GM12892 (cell line): ENCODE measurements at regions not wholly inside any gene's neighbourhood (a gene's known extent, or its start where the extent isn't known, plus 50 kb on each side); places are given as distances from the start of the nearest gene placed in this dataset.

Experiments
- POLR2A ChIP-seq: IDR thresholded peaks from 2 replicates; pipeline ENCODE4 v1.6.1; 2011; ENCODE audit warnings: low read depth, low read length, control low read depth
- POLR2AphosphoS5 ChIP-seq: IDR thresholded peaks from 2 replicates; pipeline ENCODE4 v1.6.1; 2011; ENCODE audit warnings: low read depth, low read length, control low read depth
- TAF1 ChIP-seq: IDR thresholded peaks from 2 replicates; pipeline ENCODE4 v1.6.1; 2011; ENCODE audit warnings: low read depth, mild to moderate bottlenecking, control low read depth, low read length, borderline replicate concordance

- TF ChIP-seq POLR2A: no peak
- TF ChIP-seq POLR2AphosphoS5: no peak
- no peak for TF ChIP-seq TAF1
Measured at GRCh38 chr10:6881987-6882386, 301.9 kb upstream of the PRKCQ start.
